ENCODE measurements at regions not wholly inside any gene's neighbourhood (a gene's known extent, or its start where the extent isn't known, plus 50 kb on each side); places are given as distances from the start of the nearest gene placed in this dataset.
"Not testable (repeated sequence)": the region's sequence is repeated elsewhere in the genome, so short reads cannot be mapped to it uniquely, and the experiment has no call there.

DNA sequence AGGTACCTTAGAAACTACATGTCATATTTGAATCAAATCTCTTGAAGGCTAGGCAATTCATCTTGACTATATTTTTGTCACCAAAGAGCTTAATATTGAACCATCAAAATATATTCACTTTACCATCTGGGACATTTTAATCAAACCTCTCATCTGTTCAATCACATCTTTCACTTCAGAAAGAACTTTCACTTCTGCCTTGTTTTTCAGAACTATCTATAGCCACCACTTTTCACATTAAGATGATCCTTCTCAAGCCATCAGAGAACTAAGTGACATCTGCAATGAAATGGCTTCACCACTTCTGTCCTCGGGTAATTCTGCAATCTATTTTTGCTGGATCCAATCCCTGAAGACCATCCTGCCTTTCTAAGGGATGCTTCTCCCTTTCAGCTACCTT, 57.8 kb downstream of the OR2B2 start:
- no peak for DNase-seq

DNA sequence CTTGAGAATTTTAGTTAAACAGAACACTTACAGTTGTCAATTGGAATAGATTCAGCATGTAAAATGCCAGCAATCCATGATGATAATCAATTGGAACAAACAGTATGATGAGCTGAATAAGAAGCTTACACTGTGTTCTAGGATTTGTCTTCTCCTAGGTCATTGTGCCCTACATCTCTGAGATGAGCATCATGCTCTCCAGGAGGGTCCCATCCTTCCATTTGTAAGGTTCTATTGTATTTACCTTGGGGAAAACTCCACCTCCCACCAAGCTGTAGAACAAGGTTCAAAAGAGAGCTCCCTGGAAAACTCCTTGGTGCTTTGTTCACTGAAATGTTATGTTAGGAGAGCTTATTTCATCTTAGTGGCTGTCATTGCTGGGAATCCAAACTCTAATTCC, 60.8 kb downstream of the OR2B2 start:
- DNase-seq, result no peak

DNA sequence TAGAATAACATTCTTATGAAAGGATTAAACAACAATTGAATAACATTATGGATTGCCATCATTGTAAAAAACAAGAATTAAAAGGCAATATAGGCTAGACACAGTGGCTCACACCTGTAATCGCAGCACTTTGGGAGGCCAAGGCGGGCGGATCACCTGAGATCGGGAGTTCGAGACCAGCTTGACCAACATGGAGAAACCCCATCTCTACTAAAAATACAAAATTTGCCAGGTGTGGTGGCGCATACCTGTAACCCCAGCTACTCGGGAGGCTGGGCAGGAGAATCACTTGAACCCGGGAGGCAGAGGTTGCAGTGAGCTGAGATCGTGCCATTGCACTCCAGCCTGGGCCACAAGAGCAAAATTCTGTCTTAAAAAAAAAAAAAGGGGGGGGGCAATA, 63.2 kb downstream of the OR2B2 start:
- not testable (repeated sequence) for DNase-seq

DNA sequence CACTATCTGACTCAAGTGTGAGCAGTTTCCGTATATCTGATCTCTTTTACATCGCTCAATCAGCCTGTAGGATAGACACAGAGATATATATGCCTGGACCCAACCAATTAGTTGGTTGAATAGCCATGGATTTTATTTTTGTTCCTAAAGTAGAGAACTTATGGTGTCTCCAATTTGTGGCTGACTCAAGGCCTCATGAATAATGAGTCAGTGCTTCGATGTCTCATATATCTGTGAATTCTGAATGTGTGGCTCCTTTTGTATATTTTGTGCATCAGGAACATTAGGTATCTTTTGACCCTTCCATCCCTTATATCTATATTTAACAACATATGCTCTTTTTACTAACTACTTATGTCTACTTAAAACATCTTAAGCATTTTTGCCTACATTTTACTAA, 64.5 kb downstream of the OR2B2 start:
- no peak for DNase-seq

DNA sequence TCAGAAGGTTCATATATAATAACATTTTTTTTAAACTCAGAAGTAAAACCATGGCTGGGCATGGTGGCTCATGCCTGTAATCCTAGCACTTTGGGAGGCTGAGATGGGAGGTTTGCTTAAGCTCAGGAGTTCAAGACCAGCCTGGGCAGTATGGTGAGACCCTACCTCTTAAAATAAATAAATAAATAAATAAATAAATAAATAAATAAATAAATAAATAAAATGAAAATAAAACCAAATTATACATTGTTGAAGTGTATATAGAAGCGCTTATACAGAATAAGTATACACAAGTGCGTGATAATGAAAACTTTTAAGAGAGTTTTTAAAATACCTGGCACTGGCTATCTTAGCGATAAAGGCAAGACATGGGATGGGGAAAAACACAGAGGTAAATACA, 71.6 kb downstream of the OR2B2 start:
- no peak for DNase-seq

DNA sequence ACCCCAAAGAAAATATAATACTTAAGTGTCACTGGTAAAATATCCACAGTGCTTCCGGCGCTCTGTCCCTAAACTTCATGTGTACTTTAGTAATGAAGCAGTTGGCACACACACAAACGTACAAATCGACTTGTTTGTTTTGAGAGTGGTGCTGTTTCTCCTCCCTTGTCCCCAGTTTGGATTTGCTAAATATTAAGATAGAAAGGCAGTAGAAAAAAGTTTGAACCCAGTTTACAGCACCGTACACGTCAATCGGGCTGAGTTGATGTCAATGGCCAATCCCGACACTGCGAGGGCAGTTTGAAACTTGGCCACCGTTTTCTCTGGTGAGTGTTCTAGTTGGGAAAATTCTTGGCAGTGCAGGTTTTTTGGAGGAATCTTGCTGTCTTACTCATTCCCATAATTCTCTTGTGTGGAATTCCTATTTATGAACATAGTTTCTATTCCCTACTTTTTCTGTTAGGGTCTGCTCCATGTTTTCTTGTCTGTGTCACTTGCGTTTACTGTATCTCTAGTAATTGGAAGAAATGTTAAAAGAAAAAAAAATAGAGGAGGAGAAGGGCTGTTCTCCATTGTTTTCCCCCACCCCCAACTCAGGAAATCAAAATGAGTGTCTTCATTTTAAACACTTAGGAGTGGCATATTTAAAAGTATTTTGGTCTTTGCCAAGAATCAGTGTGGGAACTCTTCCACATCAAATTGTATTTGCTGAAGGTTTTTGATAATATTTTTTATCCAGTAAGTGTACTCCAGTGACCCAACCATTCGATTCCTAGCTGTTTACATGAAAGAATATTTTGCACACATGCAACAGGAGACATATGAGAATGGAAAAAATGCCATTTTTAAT, 72.3 kb downstream of the OR2B2 start:
- DNase-seq, result peak; percentile 37 to 48 (median 41)

DNA sequence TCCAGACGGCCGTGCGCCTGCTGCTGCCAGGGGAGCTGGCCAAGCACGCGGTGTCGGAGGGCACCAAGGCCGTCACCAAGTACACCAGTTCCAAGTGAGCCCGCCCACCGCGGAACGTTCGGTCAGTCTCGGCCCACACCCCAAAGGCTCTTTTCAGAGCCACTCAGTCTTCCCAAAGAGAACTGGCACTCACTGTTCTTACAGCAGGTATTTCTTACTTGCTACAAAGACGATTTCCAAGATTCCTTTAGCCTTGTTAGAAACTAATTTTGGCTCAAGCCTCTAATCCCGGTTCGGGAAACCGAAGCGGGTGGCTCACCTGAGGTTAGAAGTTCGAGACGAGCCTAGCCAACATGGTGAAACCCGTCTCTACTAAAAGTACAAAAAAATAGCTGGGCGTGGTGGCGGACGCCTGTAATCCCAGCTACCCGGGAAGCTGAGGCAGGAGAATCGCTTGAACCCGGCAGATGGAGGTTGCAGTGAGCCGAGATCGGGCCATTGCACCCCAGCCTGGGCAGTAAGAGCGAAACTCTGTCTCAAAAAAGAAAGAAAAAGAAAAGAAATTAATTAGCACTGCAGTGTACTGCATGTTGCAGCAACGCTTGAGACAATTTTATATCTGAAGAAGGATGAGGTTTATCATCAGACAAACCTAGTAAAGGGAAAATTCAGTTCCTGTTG, 73.1 kb downstream of the OR2B2 start:
- DNase-seq, result peak; percentile 64 to 78 (median 68)

DNA sequence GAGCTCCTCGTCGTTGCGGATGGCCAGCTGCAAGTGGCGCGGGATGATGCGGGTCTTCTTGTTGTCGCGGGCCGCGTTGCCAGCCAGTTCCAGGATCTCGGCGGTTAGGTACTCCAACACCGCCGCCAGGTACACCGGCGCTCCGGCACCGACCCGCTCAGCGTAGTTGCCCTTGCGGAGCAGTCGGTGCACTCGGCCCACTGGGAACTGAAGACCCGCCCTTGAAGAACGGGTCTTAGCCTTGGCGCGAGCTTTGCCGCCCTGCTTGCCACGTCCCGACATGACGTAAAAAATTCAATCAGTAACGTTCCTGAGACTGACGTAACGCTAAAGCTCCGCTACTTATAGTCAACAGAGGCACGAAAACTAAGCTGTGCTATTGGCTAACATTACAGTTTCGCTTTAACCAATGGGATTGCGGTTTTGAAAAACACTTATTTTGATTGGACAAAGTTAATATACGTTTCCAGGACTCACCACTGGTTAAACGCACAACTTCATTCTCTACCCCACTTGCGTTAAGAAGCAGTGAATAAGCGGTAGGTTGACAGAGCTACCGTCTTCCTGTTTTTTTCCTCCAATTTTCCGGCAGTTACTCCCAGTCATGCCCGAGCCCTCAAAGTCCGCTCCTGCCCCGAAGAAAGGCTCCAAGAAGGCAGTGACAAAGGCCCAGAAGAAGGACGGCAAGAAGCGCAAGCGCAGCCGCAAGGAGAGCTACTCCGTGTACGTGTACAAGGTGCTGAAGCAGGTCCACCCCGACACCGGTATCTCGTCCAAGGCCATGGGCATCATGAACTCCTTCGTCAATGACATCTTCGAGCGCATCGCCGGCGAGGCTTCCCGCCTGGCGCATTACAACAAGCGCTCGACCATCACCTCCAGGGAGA, 73.9 kb downstream of the OR2B2 start:
- peak; percentile 89 to 99 (median 96) for DNase-seq

DNA sequence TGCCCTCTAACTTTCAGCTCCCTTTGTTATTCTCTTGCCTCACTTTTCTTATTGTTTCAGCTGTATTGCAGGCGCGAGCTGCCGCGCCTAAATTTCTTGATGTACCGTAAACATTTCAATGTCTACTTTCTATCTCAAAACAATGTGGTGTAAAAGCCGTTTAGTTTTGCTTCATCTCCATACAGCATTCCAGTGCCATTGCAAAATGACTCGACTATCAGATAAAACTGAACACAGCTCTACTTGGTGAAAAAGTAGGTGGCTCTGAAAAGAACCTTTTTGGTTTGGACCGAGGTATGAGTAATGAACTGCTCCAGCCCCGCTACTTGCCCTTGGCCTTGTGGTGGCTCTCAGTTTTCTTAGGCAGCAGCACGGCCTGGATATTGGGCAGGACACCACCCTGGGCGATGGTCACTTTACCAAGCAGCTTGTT, 74.6 kb downstream of the OR2B2 start:
- DNase-seq, result peak in 3 of 4 experiments; percentile 41 to 52 (median 43)

DNA sequence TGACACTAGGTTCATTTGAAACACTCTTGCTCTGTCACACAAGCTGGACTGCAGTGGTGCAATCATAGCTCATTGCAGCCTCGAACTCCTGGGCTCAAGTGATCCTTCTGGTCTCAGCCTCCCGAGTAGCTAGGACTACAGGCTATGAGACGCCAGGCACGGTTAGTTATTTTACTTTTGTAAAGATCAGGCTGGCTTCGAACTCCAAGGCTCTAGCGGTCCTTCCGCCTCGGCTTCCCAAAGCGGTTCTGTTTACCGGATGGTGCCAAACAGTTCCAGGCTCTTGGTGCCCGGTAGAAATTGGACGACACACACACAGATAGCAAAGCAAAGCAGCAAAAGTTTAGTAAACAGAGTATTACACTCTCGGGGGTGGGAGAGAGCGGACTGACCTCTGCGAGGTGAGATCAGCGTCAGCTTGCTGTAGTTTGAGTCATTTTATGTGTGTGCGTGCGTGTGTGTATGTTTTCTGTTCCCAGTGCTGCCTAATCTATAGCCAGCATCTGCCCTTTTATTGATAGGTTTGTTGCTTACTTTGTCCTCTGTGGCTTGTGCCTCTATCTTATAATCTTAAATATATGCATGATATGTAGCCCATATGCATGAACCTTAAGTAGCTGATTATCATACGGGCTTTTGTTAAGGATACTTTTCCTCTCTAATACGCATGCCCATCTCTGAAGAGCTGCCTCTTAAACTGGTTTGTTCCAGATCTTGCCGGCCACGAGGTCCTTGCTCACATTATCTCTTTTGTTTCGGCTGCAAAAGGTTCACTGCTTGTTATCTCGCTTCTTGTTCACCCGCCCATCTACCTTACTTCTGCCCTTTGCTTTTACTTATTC, 75.2 kb downstream of the OR2B2 start:
- DNase-seq, result peak; percentile 69 to 85 (median 78)

DNA sequence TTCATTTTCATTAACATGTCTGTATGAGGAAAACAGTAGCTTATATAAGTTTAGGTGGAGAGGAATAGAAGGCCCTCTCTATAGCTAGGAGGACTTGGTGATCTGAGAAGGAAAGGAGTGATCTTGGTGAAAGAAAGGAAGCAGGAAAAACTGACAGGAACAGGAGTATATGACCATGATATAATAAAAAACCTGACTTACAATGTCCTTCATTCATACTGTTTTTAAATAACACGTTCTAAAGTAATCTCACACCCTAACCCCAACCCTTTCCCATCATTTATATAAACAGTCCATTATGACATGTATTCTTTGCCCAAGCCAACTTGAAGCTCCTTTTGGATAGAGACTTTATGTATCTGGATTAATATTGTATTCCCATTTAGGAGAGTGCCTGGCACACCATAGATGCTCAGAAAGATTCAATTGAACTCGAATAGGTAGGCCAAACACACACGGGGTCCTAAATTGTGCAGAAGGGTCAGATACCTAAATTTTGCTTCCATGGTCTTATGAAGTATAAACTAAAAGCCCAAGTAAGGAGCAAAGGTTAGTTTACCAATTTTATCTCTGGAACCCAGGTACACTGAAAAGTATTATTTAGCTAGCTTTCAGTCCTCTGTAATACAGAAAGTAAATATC, 75.9 kb downstream of the OR2B2 start:
- no peak for DNase-seq

DNA sequence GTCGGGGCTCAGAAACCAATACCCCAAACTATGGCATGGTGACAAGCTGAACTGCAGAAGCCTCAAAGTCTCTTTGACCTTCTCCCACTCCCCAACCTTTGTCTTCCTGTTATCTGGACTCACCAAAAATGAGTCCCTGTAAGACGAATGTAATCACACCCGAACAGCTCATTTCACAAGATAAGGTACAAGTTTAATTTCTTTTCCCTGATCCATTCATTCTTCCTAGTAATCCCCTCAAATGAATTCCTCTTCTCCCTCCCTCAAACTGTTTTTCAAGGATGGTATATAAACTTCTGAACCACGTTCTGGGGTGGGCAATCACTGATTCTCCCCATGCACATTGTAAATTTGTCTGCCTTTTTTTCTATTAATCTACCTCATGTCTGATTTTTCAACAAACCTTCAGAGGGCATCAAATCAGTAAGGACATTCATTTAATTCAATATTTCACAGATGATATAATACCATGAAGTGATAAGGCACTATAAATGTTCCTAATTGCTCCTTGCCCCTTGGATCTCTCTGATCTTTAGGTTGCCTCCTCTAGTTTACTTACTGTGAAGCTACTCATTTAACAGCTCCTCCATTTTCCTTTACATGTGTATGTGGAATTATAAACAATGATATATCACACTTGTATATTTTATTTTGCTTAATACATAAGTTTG, 77.2 kb downstream of the OR2B2 start:
- peak in 2 of 4 experiments; percentile 14 to 41 for DNase-seq

DNA sequence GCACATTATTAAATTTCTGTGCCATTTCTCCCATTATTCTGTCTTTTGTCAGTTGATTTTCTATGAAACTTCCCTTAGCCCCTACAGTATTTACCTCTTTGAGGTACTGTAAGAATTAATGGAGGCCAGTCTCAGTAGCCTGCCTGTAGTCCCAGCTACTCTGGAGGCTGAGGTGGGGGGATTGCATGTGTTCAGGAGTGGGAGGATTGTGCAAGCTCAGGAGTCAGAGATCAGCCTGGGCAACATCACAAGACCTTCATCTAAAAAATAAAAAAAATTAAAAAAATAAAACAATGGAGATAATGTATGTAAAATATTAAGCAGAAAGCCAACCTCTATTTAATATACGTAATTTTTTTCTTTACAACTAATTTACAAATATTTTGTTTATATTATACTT, 77.8 kb downstream of the OR2B2 start:
- DNase-seq, result peak; percentile 41 to 63 (median 56)

DNA sequence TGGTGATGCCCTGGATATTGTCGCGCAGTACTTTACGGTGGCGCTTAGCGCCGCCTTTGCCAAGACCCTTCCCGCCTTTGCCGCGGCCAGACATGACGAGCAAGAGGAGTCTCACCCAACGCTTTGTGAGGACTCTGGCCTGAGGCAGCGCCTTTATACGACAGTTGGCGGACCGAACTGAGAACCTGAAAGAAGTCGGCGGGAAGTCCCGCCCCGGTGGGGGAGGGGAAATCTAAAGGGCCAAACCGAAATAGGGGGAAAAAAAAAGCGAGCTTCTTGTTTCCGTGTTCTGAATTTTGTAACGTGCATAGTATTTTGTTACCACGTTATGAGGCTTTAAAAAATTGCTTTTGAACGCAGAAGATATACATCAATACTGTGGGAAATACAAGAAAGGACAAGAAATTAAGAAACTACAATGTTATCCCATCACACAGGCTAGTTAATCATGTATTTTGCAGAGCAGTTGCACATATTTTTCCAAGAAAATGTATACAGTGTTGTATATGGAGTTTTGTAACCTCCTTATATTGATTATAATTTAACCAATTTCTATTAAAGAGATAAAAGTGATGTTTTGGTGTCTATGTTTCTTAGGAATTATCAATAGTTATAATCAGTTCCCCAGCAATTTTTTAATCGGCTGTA, 80.6 kb downstream of the OR2B2 start:
- DNase-seq, result peak; percentile 47 to 65 (median 61)

DNA sequence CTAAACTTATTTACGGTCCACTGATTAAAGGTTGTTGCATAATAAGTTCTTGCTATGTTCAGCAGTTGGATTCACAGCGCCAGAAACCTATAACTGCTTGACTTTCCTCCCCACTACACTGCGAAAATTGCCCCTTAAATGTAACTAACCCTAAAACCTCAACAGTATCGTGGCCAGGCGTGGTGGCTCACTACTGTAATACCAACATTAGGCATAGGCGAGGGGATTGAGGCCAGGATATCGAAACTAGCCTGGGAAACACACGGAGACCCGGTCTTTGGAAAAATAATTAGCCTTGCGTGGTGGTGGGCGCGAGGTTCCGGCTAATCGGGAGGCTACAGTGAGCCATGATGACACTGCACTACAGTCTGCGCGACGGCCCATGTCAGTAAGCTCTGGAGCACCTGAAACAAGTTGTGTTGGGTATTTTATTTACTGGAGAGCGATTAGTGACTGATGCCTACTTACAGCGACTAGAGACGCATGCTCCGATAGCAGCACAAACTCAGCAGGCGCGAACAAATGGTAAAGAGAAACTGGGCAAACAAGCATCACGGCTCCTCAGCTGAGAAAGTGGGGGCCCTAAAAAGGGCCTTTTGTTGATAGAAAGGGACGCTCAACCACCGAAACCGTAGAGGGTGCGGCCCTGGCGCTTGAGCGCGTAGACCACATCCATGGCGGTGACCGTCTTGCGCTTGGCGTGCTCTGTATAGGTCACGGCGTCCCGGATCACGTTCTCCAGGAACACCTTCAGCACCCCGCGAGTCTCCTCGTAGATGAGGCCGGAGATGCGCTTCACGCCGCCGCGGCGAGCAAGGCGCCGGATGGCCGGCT, 81.4 kb downstream of the OR2B2 start:
- DNase-seq, result peak; percentile 31 to 57 (median 44)

DNA sequence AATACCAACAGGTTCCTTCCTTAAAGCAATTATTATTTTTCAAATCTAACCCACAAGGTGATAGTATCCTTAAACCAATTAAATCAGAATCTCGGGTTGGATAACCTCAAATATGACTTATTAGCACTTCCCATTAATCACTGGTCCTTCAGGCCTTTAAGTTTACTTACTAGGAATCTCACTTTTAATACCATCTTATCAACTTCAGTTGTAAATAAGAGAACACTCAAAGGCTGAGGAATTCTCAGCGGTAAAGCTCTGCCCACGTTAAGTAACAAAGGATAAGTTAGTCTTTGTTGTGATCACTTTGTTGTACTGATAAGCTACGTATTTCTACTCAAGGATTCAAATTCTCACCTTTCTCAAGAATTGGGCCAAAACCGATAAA, 82.0 kb downstream of the OR2B2 start:
- no peak for DNase-seq

DNA sequence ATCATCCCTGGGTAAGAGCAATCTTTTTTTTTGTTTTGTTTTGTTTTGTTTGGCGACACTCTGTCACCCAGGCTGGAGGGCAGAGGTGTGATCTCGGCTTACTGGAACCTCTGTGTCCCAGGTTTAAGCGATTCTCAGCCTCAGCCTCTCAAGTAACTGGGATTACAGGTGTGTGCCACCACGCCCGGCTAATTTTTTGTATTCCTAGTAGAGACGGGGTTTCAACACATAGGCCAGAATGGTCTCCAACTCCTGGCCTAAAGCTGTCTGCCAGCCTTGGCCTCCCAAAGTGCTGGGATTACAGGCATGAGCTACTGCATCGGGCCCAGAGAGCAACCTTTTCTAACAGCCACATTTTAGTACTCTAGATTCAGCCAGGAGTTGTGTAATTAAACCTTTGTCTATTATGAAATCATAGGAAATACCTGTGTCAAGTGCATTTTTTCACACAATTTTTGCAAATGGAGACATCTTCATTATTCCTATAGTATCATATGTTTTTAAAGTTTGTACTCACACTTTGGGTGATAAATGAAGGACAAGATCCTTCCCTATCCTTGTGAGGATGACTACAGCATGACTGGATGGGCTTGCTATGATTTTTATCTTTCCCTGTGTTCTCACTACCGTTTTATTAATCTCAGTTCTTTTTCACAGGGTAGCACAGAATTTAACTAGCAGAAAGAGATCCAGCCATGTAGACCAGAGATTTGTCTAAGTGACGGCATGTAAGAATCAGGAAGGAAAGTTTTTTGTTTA, 82.6 kb downstream of the OR2B2 start:
- DNase-seq, result no peak

DNA sequence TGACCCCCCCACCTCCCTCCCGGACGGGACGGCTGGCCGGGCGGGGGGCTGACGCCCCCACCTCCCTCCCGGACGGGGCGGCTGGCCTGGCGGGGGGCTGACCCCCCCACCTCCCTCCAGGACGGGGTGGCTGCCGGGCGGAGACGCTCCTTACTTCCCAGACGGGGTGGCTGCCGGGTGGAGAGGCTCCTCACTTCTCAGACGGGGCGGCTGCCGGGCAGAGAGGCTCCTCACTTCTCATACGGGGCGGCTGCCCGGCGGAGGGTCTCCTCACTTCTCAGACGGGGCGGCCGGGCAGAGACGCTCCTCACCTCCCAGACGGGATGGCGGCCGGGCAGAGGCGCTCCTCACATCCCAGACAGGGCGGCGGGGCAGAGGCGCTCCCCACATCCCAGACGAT, 84.7 kb downstream of the OR2B2 start:
- DNase-seq, result not testable (repeated sequence)

DNA sequence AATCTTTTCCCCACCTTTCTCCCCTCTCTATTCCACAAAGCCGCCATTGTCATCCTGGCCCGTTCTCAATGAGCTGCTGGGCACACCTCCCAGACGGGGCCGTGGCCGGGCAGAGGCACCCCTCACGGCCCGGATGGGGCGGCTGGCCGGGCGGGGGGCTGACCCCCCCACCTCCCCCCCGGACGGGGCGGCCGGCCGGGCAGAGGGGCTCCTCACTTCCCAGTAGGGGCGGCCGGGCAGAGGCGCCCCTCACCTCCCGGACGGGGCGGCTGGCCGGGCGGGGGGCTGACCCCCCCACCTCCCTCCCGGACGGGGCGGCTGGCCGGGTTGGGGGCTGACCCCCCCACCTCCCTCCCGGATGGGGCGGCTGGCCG, 85.6 kb downstream of the OR2B2 start:
- DNase-seq, result not testable (repeated sequence)
